Activated T-cell treated with anti-CD3 and anti-CD28 coated beads for 1 hour (primary cell): ENCODE measurements at regions not wholly inside any gene's neighbourhood (a gene's known extent, or its start where the extent isn't known, plus 50 kb on each side); places are given as distances from the start of the nearest gene placed in this dataset.

Source experiments
- DNase-seq: peaks from one replicate; pipeline ENCODE4 v3.0.0-alpha.2; 2020; ENCODE audit warnings: low read depth

DNA sequence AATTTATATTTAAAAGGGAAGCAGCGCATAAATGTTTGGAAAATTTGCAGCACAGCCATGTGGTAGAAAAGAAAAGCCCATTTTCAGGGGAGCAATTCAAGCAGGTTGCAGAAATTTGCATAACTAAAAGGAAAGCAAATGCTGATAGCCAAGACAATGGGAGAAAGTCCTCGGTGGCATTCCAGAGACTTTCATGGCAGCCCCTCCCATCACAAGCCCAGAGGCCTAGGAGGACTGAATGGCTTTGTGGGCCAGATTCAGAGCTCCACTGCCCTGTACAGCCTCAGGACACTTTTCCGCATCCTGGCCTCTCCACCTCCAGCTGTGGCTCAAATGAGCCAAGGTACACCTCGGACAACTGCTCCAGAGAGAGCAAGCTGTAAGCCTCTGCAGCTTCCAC lies 462.9 kb downstream of the CDK5RAP2 start:
- no peak for DNase-seq

DNA sequence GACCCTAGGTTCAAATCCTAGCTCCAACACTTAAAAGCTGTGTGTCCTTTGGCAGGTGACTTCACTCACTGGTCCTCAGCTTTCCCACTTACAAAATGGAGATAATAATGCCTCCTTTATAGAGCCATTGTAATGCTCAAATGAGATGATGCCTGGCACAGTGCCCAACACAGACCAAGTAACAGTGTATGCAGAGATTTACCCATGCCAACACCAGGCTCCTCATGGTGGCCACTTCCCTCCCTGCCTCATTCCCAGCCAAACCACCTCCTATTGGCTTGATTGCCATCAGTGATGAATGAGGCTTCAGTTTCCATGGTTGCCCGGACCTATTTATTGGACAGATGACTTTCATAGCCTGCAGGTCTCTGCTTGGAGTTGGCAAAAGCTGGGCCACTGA lies 469.4 kb downstream of the CDK5RAP2 start:
- no peak for DNase-seq

DNA sequence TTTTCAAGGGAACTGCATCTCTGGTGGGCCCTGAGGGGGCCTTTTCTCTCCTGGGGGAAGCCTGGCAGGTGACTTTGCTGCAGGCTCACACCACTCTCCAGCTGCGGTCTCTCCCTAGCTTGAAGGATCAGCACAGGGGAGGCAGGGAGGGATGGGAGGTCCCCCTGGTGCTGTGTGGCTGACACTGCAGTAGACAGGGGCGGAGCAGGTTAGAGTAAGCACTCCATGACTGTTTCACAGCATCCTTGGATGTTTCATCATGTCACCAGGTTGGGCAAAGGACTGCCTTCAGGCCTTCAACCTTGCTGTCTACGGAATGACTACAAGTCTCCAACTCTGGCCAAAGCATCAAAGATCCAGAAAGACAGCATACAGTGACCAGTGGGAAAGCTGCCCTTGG lies 470.7 kb downstream of the CDK5RAP2 start:
- DNase-seq: no peak

- DNase-seq: no peak
Measured at GRCh38 chr9:120107138-120107537, 472.8 kb downstream of the CDK5RAP2 start.

GRCh38 chr9:120104771-120105170 lies 475.2 kb downstream of the CDK5RAP2 start:
- DNase-seq: no peak

DNA sequence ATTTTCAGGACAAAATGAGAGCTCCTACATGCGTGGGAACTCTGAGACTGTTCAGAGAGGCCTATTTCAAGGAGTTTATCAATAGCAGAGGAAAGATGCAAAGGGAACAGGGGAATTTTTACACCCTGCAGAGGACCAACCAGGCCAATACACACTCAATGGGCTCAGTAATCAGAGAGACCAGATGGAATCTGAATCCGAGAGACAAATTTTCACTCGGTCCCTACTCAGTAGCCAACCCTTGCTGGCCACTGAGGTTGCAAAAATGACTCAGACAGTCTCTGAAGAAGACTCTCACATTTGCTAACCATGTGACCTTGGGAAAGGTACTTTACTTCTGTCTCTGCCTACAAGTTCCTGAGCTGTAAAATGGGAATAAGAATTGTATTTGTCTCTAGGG lies 479.4 kb downstream of the CDK5RAP2 start:
- no peak for DNase-seq

GRCh38 chr9:120099065-120099464 lies 480.9 kb downstream of the CDK5RAP2 start:
- DNase-seq: no peak

- DNase-seq: no peak
Measured at GRCh38 chr9:120098584-120098983, 481.4 kb downstream of the CDK5RAP2 start.

DNA sequence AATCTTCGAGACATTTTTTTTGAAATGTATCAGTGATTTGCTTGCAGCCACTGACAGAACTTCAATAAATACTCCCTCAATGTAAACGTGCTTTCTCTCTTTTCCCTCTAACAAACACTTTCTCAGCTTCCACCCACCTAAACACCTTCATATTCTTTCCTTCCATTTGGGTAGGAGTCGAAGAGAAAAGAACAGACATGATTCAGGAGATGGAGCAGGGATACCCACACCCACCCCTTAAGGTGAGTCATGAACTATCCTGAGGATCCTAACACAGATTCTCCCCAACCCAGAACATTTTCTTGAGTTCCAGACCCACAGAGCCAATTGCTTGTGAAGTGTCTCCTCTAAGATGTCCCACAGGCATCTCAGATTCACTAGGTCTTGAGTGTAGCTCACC lies 488.8 kb downstream of the CDK5RAP2 start:
- DNase-seq: no peak

- DNase-seq: no peak
Measured at GRCh38 chr9:120080849-120081248, 499.1 kb downstream of the CDK5RAP2 start.

- DNase-seq: no peak
Measured at GRCh38 chr9:120078112-120078511, 501.9 kb downstream of the CDK5RAP2 start.

- no peak for DNase-seq
Measured at GRCh38 chr9:120071760-120072159, 508.2 kb downstream of the CDK5RAP2 start.

DNA sequence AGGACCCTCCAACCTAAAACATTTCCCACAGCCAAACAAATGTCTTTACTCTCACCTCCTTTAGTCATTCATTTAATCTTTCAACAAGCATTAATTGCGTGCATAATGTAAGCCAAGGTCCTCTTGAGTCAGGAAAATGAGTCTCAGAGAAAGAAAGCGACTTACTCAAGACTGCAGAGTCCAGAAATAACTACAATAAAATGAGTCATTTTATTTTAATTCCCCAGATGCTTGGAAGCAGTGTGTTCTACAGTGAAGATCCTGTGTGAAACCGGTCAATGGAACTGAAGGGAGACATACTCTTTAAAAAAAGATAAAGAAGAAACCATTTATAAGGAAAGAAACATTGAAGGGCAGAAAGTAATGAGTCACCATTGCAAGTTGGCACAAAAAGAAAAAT lies 513.7 kb downstream of the CDK5RAP2 start:
- DNase-seq: no peak

- DNase-seq: no peak
Measured at GRCh38 chr9:120065151-120065550, 514.8 kb downstream of the CDK5RAP2 start.

DNA sequence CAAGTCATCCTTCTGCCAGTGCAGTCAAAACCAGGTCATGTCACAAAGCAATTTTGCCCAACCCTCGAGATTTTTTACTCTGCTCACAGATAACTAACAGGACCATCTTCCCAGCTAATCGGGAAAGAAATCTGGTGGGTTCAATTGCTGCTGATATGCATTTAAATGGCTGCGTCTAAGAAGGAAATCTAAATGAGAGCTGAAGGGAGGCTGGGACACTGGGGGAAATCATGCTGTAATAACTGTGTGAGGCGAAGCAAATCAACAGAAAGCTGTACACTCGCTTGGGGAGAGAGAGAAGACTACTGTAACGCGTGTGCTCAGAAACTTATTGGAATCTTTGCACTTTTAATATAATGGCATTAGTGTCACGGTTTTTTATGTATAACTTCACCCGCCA lies 535.0 kb downstream of the CDK5RAP2 start:
- DNase-seq: no peak

DNA sequence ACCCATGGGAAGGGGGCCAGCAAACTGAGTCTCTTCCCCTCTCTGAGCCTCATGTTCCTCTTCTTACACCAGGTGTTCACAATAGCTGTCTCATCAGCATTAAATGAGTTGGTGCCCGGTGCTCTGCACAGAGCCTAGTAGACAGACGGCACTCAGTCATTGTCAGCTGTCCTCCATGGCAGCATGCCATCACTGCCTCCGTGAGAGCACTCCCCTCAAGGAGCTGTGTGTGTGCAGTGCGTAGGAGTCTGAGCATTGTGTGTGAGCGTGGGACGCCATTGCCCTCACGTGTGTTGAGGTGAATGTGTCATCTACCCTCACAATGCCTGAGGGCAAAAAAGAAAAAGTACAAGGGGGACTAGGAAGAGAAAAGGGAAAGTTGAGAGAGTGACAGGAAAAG lies 536.5 kb downstream of the CDK5RAP2 start:
- DNase-seq: no peak

DNA sequence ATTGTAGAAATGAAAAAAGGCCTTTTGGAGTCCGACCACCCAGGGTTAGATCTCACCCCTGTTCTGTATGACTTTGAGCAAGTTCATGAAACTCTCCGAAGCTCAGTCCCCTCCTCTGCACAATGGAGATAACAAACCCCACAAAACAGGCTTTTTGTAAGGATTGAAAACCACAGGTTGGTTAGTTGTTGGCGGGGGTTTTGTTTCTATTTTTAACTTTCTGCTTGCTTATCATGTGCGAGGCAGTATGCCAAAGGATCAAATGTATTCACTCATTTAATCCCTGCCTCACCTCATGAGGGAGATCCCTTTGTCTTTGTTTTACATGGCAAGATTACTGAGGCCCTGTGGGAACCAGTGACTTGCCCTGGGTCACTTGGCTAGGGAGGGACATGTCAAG lies 539.1 kb downstream of the CDK5RAP2 start:
- DNase-seq: no peak

DNA sequence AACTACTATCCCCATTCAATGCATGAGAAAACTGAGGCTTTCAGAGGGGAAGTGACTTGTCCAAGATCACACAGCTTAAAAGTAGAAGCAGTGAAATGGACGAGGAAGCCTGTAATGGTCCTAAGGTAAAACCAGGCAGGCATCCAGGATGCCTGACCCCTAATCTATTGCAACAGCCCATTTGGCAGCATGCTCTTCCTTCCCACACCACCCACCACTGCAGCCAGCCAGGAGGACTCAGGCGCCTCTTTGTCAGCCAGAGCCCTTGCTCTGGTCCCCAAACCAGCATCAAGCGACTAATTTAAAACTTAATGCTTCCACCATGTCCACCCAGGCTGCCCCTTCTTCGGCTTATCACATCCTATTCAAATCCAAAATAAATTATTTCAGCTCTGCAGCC lies 541.6 kb downstream of the CDK5RAP2 start:
- DNase-seq: no peak

DNA sequence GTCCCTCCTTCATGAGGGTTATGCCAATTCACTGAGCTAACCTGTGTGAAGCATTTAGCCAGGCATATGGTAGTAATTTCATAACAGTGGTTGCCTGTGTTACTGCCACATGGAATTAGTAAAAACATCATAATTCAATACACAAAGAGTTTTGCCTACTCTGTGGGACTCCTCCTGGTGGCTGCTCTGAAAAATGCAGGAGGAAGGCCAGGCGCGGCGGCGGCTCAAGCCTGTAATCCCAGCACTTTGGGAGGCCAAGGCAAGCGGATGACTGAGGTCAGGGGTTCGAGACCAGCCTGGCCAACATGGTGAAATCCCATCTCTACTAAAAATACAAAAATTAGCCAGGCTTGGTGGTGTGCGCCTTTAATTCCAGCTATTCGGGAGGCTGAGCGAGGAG lies 547.3 kb downstream of the CDK5RAP2 start:
- no peak for DNase-seq

DNA sequence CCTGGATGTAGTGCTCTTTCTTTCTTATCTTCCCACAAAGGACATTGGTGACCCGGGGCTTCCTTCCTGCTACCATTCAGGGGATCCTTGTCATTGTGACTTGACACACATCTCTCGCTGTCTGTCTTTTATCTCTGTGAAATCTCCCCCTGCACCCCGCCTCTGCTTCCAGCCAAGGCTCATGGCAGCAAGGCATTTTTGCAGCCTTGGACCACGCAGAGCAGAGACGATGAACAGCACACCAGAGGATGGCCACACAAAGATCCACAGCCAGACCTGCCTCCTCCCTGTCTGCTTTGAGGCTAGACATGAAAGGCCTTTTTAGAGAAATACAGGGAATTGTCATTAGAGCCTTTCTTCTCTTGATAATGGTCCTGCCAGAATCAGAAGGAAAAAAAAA lies 549.1 kb downstream of the CDK5RAP2 start:
- no peak for DNase-seq

GRCh38 chr9:120018550-120018949 lies 561.4 kb downstream of the CDK5RAP2 start:
- no peak for DNase-seq

DNA sequence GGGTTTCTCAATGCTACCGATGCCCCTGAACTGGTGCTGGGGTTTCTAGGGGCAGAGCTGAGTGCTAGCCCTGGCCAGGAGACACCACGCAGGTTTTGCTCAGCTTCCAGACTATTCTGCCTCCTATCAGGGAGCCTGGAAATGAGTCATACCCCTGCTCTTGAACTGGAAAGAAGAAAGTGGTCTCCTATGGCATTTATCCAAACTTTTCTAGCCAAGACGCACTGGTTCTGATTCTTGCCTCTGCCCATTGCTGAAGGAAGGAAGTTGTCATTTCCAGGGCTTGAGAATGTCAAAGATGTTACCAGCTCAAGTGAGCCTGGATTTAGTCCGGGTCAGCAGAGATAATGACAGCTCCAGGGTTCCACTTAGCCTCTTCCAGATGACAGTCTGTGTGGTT lies 561.9 kb downstream of the CDK5RAP2 start:
- DNase-seq: no peak

DNA sequence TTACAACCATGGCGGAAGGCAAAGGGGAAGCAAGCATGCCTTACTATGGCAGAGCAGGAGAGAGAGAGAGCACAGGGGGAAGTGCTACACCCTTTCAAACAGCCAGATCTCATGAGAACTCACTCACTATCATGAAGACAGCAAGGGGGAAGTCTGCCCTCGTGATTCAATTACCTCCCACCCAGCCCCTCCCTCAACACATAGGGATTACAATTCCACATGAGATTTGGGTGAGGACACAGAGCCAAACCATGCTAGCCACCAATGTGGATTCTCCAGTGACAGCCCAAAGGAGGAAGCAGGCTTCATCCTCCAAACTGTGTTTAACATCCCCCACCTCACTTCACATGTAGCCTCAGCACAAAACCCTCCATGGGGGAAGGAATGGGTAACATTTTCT lies 563.7 kb downstream of the CDK5RAP2 start:
- DNase-seq: no peak

DNA sequence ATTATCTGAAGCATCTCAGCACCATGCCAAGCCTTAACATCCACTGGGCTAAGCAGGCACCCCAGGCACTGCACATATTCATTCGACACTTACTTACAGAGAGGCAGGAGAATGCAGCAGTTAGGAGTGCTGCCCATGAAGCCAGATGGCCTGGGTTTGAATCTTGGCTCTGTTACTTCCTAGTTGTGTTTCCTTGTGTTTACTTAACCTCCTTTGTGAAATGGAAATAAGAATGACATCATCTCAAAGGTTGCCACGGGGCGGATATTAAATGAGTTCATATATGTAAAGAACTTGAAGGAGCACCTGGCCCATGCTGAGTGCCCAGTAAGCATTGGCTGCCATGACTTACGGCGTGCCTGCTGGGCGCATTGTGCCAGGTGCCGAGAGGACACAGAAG lies 565.2 kb downstream of the CDK5RAP2 start:
- DNase-seq: no peak

DNA sequence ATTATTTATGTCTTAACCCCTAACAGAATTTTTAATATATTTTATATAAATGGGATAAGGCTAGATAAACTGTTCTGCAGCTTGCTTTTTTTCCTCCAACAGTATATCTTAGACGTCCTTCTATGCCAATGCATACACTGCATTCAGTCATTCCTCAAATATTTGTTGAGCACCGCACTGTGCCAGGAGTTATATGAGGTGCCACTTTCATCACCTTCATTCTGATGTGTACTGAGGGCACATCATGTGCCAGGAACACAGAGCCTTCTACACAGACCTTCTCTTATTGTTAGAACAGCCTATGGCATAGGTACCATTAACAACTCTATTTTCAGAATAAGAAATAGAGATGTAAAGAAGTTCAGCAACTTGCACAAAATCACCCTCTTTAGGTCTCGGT lies 570.1 kb downstream of the CDK5RAP2 start:
- DNase-seq: no peak
